ENCODE measurements at regions not wholly inside any gene's neighbourhood (a gene's known extent, or its start where the extent isn't known, plus 50 kb on each side); places are given as distances from the start of the nearest gene placed in this dataset.
"Not testable (repeated sequence)": the region's sequence is repeated elsewhere in the genome, so short reads cannot be mapped to it uniquely, and the experiment has no call there.

GRCh38 chr3:95215437-95215957 is 1152.6 kb downstream of the NSUN3 start:
- DNase-seq: no peak

GRCh38 chr3:95217661-95218060 is 1154.8 kb downstream of the NSUN3 start:
- no peak for DNase-seq

- no peak for DNase-seq
Measured at GRCh38 chr3:95218484-95218883, 1155.6 kb downstream of the NSUN3 start.

GRCh38 chr3:95226437-95226836 is 1163.6 kb downstream of the NSUN3 start:
- no peak for DNase-seq

GRCh38 chr3:95227092-95227491 is 1164.2 kb downstream of the NSUN3 start:
- DNase-seq: no peak

GRCh38 chr3:95228416-95228815 is 1165.6 kb downstream of the NSUN3 start:
- DNase-seq: no peak

- DNase-seq: no peak
Measured at GRCh38 chr3:95235916-95236315, 1173.1 kb downstream of the NSUN3 start.

GRCh38 chr3:95237783-95238182 is 1174.9 kb downstream of the NSUN3 start:
- no peak for DNase-seq

GRCh38 chr3:95240395-95240794 is 1177.5 kb downstream of the NSUN3 start:
- no peak for DNase-seq

GRCh38 chr3:95241256-95241655 is 1178.4 kb downstream of the NSUN3 start:
- DNase-seq: not testable (repeated sequence)

GRCh38 chr3:95246413-95246812 is 1183.6 kb downstream of the NSUN3 start:
- no peak for DNase-seq

- DNase-seq: no peak
Measured at GRCh38 chr3:95254061-95254460, 1191.2 kb downstream of the NSUN3 start.

- no peak for DNase-seq
Measured at GRCh38 chr3:95254758-95255157, 1191.9 kb downstream of the NSUN3 start.

- DNase-seq: no peak
Measured at GRCh38 chr3:95265129-95265528, 1202.3 kb downstream of the NSUN3 start.

- no peak for DNase-seq
Measured at GRCh38 chr3:95271395-95271794, 1208.5 kb downstream of the NSUN3 start.

GRCh38 chr3:95272166-95272565 is 1209.3 kb downstream of the NSUN3 start:
- DNase-seq: no peak

- no peak for DNase-seq
Measured at GRCh38 chr3:95272781-95273180, 1209.9 kb downstream of the NSUN3 start.

- no peak for DNase-seq
Measured at GRCh38 chr3:95277613-95278012, 1214.8 kb downstream of the NSUN3 start.

GRCh38 chr3:95280711-95281352 is 1218.0 kb downstream of the NSUN3 start:
- no peak for DNase-seq

- DNase-seq: no peak
Measured at GRCh38 chr3:95289295-95289694, 1226.4 kb downstream of the NSUN3 start.

GRCh38 chr3:95297581-95297980 is 1234.7 kb downstream of the NSUN3 start:
- DNase-seq: no peak

GRCh38 chr3:95302044-95302443 is 1239.2 kb downstream of the NSUN3 start:
- no peak for DNase-seq

- no peak for DNase-seq
Measured at GRCh38 chr3:95310560-95310959, 1247.7 kb downstream of the NSUN3 start.

GRCh38 chr3:95311272-95311671 is 1248.4 kb downstream of the NSUN3 start:
- no peak for DNase-seq

- DNase-seq: no peak
Measured at GRCh38 chr3:95312650-95313049, 1249.8 kb downstream of the NSUN3 start.
